ENCODE measurements at regions not wholly inside any gene's neighbourhood (a gene's known extent, or its start where the extent isn't known, plus 50 kb on each side); places are given as distances from the start of the nearest gene placed in this dataset.

DNA sequence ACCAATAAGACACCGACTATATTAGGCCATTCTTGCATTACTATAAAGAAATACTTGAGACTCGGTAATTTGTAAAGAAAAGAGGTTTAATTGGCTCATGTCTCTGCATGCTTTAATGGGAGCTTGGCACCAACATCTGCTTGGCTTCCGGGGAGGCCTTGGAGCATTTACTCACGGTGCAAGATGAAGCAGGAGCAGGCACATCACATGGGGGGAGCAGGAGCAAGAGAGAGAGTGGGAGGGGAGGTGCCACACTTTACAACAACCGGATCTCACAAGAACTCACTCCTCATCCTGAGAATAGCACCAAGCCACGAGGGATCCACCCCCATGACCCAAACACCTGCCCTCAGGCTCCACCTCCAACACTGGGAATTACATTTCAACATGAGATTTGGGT, 224.8 kb downstream of the KLF5 start:
- Histone ChIP-seq H3K4me3 (ENCODE audit: low read depth, low read length) (no peak overlapping the region), H3K4me1 (ENCODE audit: control insufficient read depth, insufficient read depth, low read length) (no peaks in the 10 kb centered on the region), H3K9me3 (ENCODE audit: control insufficient read depth, insufficient read depth, low read depth, low read length) (no peaks in the 10 kb centered on the region), H3K27ac (ENCODE audit: extremely low read depth, low read depth, low read length) (no peak overlapping the region), H3K36me3 (ENCODE audit: control insufficient read depth in 2 of 2, insufficient read depth in 1 of 2, low read length in 2 of 2) (no peaks in the 10 kb centered on the region)
- ChIA-PET POLR2A (no interaction called here), CTCF (no interaction called here)
- TF ChIP-seq, protein P1, sequence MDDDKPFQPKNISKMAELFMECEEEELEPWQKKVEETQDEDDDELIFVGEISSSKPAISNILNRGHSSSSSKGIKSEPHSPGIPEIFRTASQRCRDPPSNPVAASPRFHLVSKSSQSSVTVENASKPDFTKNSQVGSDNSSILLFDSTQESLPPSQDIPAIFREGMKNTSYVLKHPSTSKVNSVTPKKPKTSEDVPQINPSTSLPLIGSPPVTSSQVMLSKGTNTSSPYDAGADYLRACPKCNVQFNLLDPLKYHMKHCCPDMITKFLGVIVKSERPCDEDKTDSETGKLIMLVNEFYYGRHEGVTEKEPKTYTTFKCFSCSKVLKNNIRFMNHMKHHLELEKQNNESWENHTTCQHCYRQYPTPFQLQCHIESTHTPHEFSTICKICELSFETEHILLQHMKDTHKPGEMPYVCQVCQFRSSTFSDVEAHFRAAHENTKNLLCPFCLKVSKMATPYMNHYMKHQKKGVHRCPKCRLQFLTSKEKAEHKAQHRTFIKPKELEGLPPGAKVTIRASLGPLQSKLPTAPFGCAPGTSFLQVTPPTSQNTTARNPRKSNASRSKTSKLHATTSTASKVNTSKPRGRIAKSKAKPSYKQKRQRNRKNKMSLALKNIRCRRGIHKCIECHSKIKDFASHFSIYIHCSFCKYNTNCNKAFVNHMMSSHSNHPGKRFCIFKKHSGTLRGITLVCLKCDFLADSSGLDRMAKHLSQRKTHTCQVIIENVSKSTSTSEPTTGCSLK (tag by site-specific recombination; IDR thresholded peaks at IDR 0.05): no peak
- peak; percentile 57 for TF ChIP-seq ZNF529 (tag by site-specific recombination; IDR thresholded peaks at IDR 0.05; ENCODE audit: insufficient replicate concordance)

DNA sequence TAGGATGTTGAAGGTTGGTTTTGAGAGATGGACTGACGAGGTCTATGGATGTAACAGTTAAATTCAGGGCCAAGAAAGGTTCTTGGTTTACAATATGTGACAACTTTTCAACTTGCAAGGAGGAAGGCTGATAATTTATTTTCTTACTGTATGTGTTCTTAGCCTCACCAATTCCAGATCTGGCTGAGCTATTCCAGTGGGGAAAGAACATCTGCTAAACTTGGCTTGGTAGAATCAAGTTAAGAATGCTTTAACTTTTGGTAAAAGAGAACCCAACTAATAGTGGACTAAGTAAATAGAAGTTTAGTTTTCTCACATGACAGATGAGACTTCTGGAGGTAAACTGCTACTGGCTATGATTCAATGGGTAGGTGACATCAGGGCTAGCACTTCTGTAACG, 222.9 kb downstream of the KLF5 start:
- H3K36me3 ChIP-seq (ENCODE audit: control insufficient read depth in 2 of 2, insufficient read depth in 1 of 2, low read length in 2 of 2): no peaks in the 10 kb centered on the region
- ChIA-PET POLR2A (no interaction called here), CTCF (no interaction called here)
- no peak overlapping the region for H3K4me3 ChIP-seq (ENCODE audit: low read depth, low read length)
- H3K4me1 ChIP-seq (ENCODE audit: control insufficient read depth, insufficient read depth, low read length): no peaks in the 10 kb centered on the region
- no peaks in the 10 kb centered on the region for H3K9me3 ChIP-seq (ENCODE audit: control insufficient read depth, insufficient read depth, low read depth, low read length)
- no peak overlapping the region for H3K27ac ChIP-seq (ENCODE audit: extremely low read depth, low read depth, low read length)
- TF ChIP-seq ZNF791 (tag by site-specific recombination; IDR thresholded peaks at IDR 0.05) (no peak), ZNF660 (tag by site-specific recombination; IDR thresholded peaks at IDR 0.05) (no peak), ZNF654 (tag by site-specific recombination; IDR thresholded peaks at IDR 0.05; ENCODE audit: low read depth) (no peak), ZNF571 (tag by site-specific recombination; IDR thresholded peaks at IDR 0.05) (no peak), ZNF623 (tag by site-specific recombination; IDR thresholded peaks at IDR 0.05) (no peak), ZNF48 (tag by site-specific recombination; IDR thresholded peaks at IDR 0.05) (no peak), HOXA7 (CRISPR knock-in tag; IDR thresholded peaks at IDR 0.05; ENCODE audit: borderline replicate concordance) (no peak), ZNF501 (tag by site-specific recombination; IDR thresholded peaks at IDR 0.05) (no peak), ZNF610 (tag by site-specific recombination; IDR thresholded peaks at IDR 0.05; ENCODE audit: borderline replicate concordance) (no peak), ZFP3 (tag by site-specific recombination; IDR thresholded peaks at IDR 0.05; ENCODE audit: low read depth) (no peak), ZNF114 (tag by site-specific recombination; IDR thresholded peaks at IDR 0.05) (no peak), ZNF169 (tag by site-specific recombination; IDR thresholded peaks at IDR 0.05) (no peak), ZNF792 (tag by site-specific recombination; IDR thresholded peaks at IDR 0.05) (no peak), REPIN1 (tag by site-specific recombination; IDR thresholded peaks at IDR 0.05; ENCODE audit: low read depth) (no peak)
- TF ChIP-seq, protein P2, sequence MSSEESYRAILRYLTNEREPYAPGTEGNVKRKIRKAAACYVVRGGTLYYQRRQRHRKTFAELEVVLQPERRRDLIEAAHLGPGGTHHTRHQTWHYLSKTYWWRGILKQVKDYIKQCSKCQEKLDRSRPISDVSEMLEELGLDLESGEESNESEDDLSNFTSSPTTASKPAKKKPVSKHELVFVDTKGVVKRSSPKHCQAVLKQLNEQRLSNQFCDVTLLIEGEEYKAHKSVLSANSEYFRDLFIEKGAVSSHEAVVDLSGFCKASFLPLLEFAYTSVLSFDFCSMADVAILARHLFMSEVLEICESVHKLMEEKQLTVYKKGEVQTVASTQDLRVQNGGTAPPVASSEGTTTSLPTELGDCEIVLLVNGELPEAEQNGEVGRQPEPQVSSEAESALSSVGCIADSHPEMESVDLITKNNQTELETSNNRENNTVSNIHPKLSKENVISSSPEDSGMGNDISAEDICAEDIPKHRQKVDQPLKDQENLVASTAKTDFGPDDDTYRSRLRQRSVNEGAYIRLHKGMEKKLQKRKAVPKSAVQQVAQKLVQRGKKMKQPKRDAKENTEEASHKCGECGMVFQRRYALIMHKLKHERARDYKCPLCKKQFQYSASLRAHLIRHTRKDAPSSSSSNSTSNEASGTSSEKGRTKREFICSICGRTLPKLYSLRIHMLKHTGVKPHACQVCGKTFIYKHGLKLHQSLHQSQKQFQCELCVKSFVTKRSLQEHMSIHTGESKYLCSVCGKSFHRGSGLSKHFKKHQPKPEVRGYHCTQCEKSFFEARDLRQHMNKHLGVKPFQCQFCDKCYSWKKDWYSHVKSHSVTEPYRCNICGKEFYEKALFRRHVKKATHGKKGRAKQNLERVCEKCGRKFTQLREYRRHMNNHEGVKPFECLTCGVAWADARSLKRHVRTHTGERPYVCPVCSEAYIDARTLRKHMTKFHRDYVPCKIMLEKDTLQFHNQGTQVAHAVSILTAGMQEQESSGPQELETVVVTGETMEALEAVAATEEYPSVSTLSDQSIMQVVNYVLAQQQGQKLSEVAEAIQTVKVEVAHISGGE (tag by site-specific recombination; conservative IDR thresholded peaks at IDR 0.05; ENCODE audit: low read depth): no peak
- TF ChIP-seq, protein P3, sequence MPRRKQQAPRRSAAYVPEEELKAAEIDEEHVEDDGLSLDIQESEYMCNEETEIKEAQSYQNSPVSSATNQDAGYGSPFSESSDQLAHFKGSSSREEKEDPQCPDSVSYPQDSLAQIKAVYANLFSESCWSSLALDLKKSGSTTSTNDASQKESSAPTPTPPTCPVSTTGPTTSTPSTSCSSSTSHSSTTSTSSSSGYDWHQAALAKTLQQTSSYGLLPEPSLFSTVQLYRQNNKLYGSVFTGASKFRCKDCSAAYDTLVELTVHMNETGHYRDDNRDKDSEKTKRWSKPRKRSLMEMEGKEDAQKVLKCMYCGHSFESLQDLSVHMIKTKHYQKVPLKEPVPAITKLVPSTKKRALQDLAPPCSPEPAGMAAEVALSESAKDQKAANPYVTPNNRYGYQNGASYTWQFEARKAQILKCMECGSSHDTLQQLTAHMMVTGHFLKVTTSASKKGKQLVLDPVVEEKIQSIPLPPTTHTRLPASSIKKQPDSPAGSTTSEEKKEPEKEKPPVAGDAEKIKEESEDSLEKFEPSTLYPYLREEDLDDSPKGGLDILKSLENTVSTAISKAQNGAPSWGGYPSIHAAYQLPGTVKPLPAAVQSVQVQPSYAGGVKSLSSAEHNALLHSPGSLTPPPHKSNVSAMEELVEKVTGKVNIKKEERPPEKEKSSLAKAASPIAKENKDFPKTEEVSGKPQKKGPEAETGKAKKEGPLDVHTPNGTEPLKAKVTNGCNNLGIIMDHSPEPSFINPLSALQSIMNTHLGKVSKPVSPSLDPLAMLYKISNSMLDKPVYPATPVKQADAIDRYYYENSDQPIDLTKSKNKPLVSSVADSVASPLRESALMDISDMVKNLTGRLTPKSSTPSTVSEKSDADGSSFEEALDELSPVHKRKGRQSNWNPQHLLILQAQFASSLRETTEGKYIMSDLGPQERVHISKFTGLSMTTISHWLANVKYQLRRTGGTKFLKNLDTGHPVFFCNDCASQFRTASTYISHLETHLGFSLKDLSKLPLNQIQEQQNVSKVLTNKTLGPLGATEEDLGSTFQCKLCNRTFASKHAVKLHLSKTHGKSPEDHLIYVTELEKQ (tag by site-specific recombination; IDR thresholded peaks at IDR 0.05; ENCODE audit: borderline replicate concordance): no peak
- TF ChIP-seq, protein P4, sequence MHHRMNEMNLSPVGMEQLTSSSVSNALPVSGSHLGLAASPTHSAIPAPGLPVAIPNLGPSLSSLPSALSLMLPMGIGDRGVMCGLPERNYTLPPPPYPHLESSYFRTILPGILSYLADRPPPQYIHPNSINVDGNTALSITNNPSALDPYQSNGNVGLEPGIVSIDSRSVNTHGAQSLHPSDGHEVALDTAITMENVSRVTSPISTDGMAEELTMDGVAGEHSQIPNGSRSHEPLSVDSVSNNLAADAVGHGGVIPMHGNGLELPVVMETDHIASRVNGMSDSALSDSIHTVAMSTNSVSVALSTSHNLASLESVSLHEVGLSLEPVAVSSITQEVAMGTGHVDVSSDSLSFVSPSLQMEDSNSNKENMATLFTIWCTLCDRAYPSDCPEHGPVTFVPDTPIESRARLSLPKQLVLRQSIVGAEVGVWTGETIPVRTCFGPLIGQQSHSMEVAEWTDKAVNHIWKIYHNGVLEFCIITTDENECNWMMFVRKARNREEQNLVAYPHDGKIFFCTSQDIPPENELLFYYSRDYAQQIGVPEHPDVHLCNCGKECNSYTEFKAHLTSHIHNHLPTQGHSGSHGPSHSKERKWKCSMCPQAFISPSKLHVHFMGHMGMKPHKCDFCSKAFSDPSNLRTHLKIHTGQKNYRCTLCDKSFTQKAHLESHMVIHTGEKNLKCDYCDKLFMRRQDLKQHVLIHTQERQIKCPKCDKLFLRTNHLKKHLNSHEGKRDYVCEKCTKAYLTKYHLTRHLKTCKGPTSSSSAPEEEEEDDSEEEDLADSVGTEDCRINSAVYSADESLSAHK (tag by site-specific recombination; IDR thresholded peaks at IDR 0.05): no peak
- TF ChIP-seq, protein P5, sequence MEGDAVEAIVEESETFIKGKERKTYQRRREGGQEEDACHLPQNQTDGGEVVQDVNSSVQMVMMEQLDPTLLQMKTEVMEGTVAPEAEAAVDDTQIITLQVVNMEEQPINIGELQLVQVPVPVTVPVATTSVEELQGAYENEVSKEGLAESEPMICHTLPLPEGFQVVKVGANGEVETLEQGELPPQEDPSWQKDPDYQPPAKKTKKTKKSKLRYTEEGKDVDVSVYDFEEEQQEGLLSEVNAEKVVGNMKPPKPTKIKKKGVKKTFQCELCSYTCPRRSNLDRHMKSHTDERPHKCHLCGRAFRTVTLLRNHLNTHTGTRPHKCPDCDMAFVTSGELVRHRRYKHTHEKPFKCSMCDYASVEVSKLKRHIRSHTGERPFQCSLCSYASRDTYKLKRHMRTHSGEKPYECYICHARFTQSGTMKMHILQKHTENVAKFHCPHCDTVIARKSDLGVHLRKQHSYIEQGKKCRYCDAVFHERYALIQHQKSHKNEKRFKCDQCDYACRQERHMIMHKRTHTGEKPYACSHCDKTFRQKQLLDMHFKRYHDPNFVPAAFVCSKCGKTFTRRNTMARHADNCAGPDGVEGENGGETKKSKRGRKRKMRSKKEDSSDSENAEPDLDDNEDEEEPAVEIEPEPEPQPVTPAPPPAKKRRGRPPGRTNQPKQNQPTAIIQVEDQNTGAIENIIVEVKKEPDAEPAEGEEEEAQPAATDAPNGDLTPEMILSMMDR (tag by site-specific recombination; IDR thresholded peaks at IDR 0.05): no peak

All from HEK293 (cell line).